ENCODE measurements at regions not wholly inside any gene's neighbourhood (a gene's known extent, or its start where the extent isn't known, plus 50 kb on each side); places are given as distances from the start of the nearest gene placed in this dataset.

- H3K27ac ChIP-seq (ENCODE audit: low read depth, low read length, poor library complexity, severe bottlenecking), result no peak overlapping the region
- no peak overlapping the region for H2AFZ ChIP-seq (ENCODE audit: low read length)
- no peaks in the 10 kb centered on the region for H3K79me2 ChIP-seq (ENCODE audit: insufficient read depth, low read length)
- no peaks in the 10 kb centered on the region for H3F3A ChIP-seq (ENCODE audit: insufficient read depth, low read length)
- no peaks in the 10 kb centered on the region for H3K9me2 ChIP-seq (ENCODE audit: low read depth, low read length)
- no peak overlapping the region for H3K4me2 ChIP-seq (ENCODE audit: low read length)
- no peak overlapping the region for H3K9ac ChIP-seq (ENCODE audit: low read length)
- no peaks in the 10 kb centered on the region for H4K20me1 ChIP-seq (ENCODE audit: insufficient read depth, low read length)
- H3K4me3 ChIP-seq (ENCODE audit: low read depth, low read length, poor library complexity, severe bottlenecking), result no peak overlapping the region
- H3K9me3 ChIP-seq (ENCODE audit: low read length), result no peaks in the 10 kb centered on the region
- no peak for TF ChIP-seq EZH2 (IDR thresholded peaks at IDR 0.05; ENCODE audit: borderline replicate concordance, low read length)
- TF ChIP-seq CTCF (IDR thresholded peaks at IDR 0.05; ENCODE audit: low read length), result no peak
- no peaks in the 10 kb centered on the region for H3K36me3 ChIP-seq (ENCODE audit: insufficient read depth, low read length)
- no peaks in the 10 kb centered on the region for H3K27me3 ChIP-seq (ENCODE audit: insufficient read depth, low read length)
- H3K4me1 ChIP-seq (ENCODE audit: insufficient read depth, low read length, severe bottlenecking), result no peaks in the 10 kb centered on the region
Observed at GRCh38 chr11:119843877-119844276, 114.9 kb upstream of the NECTIN1 start.

GRCh38 chr11:119842731-119843130 lies 113.7 kb upstream of the NECTIN1 start:
- Histone ChIP-seq H3K9me3 (ENCODE audit: low read length) (no peaks in the 10 kb centered on the region), H3K4me2 (ENCODE audit: low read length) (no peak overlapping the region), H3K4me3 (ENCODE audit: low read depth, low read length, poor library complexity, severe bottlenecking) (no peak overlapping the region), H2AFZ (ENCODE audit: low read length) (no peak overlapping the region), H3K27ac (ENCODE audit: low read depth, low read length, poor library complexity, severe bottlenecking) (no peak overlapping the region), H3K79me2 (ENCODE audit: insufficient read depth, low read length) (no peaks in the 10 kb centered on the region), H3K4me1 (ENCODE audit: insufficient read depth, low read length, severe bottlenecking) (no peaks in the 10 kb centered on the region), H3K9ac (ENCODE audit: low read length) (no peak overlapping the region), H3K27me3 (ENCODE audit: insufficient read depth, low read length) (no peaks in the 10 kb centered on the region), H3K9me2 (ENCODE audit: low read depth, low read length) (no peaks in the 10 kb centered on the region), H3K36me3 (ENCODE audit: insufficient read depth, low read length) (no peaks in the 10 kb centered on the region), H3F3A (ENCODE audit: insufficient read depth, low read length) (no peaks in the 10 kb centered on the region), H4K20me1 (ENCODE audit: insufficient read depth, low read length) (no peaks in the 10 kb centered on the region)
- TF ChIP-seq CTCF (IDR thresholded peaks at IDR 0.05; ENCODE audit: low read length), result no peak
- TF ChIP-seq EZH2 (IDR thresholded peaks at IDR 0.05; ENCODE audit: borderline replicate concordance, low read length), result no peak

- Histone ChIP-seq H4K20me1 (ENCODE audit: insufficient read depth, low read length) (no peaks in the 10 kb centered on the region), H3K27ac (ENCODE audit: low read depth, low read length, poor library complexity, severe bottlenecking) (no peak overlapping the region), H3K9ac (ENCODE audit: low read length) (no peak overlapping the region), H3K4me2 (ENCODE audit: low read length) (no peak overlapping the region), H3K27me3 (ENCODE audit: insufficient read depth, low read length) (no peaks in the 10 kb centered on the region), H3K36me3 (ENCODE audit: insufficient read depth, low read length) (no peaks in the 10 kb centered on the region), H3K79me2 (ENCODE audit: insufficient read depth, low read length) (no peaks in the 10 kb centered on the region), H3K9me2 (ENCODE audit: low read depth, low read length) (no peaks in the 10 kb centered on the region), H2AFZ (ENCODE audit: low read length) (no peak overlapping the region), H3F3A (ENCODE audit: insufficient read depth, low read length) (no peaks in the 10 kb centered on the region), H3K4me3 (ENCODE audit: low read depth, low read length, poor library complexity, severe bottlenecking) (no peak overlapping the region), H3K9me3 (ENCODE audit: low read length) (no peaks in the 10 kb centered on the region), H3K4me1 (ENCODE audit: insufficient read depth, low read length, severe bottlenecking) (no peaks in the 10 kb centered on the region)
- TF ChIP-seq CTCF (IDR thresholded peaks at IDR 0.05; ENCODE audit: low read length) (no peak), EZH2 (IDR thresholded peaks at IDR 0.05; ENCODE audit: borderline replicate concordance, low read length) (no peak)
Observed at GRCh38 chr11:119839476-119840133, 110.6 kb upstream of the NECTIN1 start.

Data from OCI-LY1 (cell line).